ENCODE measurements at regions not wholly inside any gene's neighbourhood (a gene's known extent, or its start where the extent isn't known, plus 50 kb on each side); places are given as distances from the start of the nearest gene placed in this dataset.

DNA sequence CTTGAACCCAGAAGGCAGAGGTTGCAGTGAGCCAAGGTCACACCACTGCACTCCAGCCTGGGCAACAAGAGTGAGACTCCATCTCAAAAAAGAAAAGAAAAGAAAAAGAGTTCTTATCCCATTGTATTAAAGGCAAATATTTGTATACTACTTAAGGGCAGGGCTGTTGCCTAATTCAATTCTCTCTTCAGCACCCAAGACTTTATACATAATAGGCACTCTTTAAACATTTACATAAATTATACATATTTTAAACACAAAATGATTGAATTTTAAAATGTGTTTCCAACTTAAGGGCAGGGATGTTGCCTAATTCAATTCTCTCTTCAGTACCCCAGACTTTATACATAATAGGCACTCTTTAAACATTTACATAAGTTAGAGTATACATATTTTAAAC lies 424.3 kb upstream of the ARID1B start:
- H3K4me1 Mint-ChIP-seq (ENCODE audit: low read depth): no peaks in the 10 kb centered on the region

DNA sequence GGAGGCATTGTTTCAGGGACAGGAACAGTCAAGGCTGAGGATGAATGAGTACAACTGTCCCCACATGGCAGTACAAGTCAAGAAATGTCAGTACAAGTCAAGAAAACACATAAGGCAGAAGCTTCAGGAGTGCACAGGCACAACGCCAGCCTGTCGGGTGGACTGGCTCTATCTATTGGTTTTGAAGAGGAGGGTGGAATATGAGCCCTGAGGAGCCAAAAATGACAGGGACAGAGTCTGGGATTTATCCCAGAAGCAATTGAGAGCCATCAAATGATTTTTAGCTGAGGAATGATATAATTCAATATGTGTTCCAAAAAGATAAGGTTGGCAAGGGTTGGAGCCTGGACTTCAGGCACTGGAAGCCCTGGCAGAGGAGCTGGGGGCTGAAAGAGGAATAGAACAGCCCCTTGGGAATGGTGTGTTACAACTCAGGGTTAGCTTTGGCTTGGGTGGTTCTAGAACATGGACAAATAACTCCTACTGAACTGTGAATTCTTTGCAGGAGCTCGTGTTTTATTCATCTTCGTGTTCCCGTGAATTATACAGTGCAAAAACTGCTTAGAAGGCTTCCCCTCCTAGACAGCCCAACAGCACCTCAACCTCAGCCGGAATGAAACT lies 425.7 kb upstream of the ARID1B start:
- DNase-seq: no peak
- Mint-ChIP-seq H3K36me3 (ENCODE audit: low read depth) (no peaks in the 10 kb centered on the region), H3K27ac (no peak overlapping the region), H3K27me3 (no peaks in the 10 kb centered on the region), H3K4me3 (no peak overlapping the region), H3K9me3 (no peaks in the 10 kb centered on the region), H3K4me1 (ENCODE audit: low read depth) (no peaks in the 10 kb centered on the region)

More for the DNA sequence above, 424.3 kb upstream of the ARID1B start:
- no peak overlapping the region for H3K4me3 Mint-ChIP-seq
- H3K27ac Mint-ChIP-seq: no peak overlapping the region
- no peak for DNase-seq
- no peaks in the 10 kb centered on the region for H3K36me3 Mint-ChIP-seq (ENCODE audit: low read depth)
- no peaks in the 10 kb centered on the region for H3K27me3 Mint-ChIP-seq
- H3K9me3 Mint-ChIP-seq: peaks cover 3% of the 10 kb centered on the region

DNA sequence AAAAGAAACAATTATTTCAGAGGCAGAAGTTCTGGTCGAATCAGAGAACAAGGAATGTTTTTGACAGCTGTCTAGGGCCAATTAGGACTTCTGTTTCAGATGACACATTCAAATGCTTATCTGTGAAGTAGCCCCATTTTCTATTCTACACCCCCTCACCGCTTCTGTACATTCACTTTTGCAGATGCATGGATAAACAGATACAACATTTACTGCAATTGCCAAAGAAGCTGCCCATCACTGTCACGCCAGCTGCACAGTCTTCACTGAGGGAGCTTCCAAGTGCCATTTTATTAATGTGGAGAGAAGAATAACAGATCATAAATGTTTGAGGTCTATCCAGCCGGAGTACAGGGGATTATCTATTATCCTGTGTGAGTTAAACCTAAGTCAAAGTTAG lies 426.8 kb upstream of the ARID1B start:
- no peaks in the 10 kb centered on the region for H3K9me3 Mint-ChIP-seq
- no peak for DNase-seq
- peaks cover 5% of the 10 kb centered on the region for H3K4me1 Mint-ChIP-seq (ENCODE audit: low read depth)
- H3K27ac Mint-ChIP-seq: no peak overlapping the region
- H3K4me3 Mint-ChIP-seq: no peak overlapping the region
- no peaks in the 10 kb centered on the region for H3K36me3 Mint-ChIP-seq (ENCODE audit: low read depth)
- H3K27me3 Mint-ChIP-seq: no peaks in the 10 kb centered on the region

DNA sequence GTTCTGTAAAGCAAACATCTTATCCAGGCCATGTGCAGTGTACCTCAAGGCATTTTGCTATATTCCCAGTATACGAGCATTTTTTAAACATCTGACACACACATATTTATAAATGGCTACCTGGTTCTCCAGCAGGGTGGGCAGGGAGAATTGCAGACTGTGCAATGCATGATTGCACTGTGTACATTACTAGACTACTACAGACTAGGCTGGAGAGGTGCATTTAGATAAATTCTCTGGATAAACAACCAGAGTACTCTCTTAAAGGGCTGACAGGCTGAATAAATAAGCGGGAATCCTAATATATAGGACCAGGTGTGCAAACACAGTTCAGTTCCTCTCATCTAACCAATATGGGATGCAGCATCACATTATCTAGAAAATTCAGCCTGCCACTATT lies 428.3 kb upstream of the ARID1B start:
- no peak for DNase-seq
- Mint-ChIP-seq H3K36me3 (ENCODE audit: low read depth) (no peaks in the 10 kb centered on the region), H3K4me3 (no peak overlapping the region), H3K4me1 (ENCODE audit: low read depth) (peaks cover 5% of the 10 kb centered on the region), H3K27me3 (no peaks in the 10 kb centered on the region), H3K27ac (no peak overlapping the region), H3K9me3 (no peaks in the 10 kb centered on the region)

DNA sequence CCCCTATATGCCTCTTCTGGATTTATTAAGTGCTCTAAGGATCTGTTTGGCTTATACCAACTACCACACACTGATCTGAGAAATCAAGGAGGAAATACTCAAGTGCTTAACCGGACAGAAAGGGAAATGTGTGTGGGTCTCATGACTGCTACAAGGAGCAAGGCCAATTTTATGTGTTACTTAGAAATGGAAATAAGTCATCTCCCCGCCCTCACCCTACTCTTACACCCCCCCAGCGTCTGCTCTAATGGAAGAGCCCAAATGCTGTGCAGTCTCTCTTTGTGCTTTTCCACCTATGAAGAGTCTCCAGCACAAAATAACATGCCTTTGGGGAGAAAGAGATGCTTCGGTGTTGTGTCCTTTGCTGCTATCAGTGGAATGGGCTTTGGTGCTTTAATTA lies 428.8 kb upstream of the ARID1B start:
- Mint-ChIP-seq H3K27ac (no peak overlapping the region), H3K36me3 (ENCODE audit: low read depth) (no peaks in the 10 kb centered on the region), H3K9me3 (no peaks in the 10 kb centered on the region), H3K27me3 (no peaks in the 10 kb centered on the region), H3K4me3 (no peak overlapping the region), H3K4me1 (ENCODE audit: low read depth) (peaks cover 5% of the 10 kb centered on the region)
- DNase-seq: no peak

DNA sequence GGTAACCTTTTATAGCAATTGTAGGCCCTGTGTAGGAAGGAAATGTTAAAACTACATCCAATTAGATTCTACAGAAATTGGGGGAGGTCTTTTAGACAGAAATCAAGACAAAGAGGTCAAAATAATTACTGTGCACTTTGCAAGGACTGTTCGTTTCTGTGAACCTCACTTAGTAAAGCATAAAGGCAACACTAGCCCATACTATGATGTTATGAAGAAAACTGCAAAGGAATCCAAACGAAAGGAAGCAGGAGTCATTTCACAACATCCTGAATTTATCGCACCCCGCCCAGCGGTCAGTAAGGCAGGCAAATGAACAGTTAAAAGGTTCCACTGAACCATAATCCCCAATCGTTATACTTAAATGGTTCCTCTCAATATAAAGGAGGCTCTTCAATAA lies 429.5 kb upstream of the ARID1B start:
- Mint-ChIP-seq H3K27ac (no peak overlapping the region), H3K4me1 (ENCODE audit: low read depth) (peaks cover 5% of the 10 kb centered on the region), H3K4me3 (no peak overlapping the region), H3K27me3 (no peaks in the 10 kb centered on the region), H3K36me3 (ENCODE audit: low read depth) (no peaks in the 10 kb centered on the region), H3K9me3 (no peaks in the 10 kb centered on the region)
- DNase-seq: no peak

DNA sequence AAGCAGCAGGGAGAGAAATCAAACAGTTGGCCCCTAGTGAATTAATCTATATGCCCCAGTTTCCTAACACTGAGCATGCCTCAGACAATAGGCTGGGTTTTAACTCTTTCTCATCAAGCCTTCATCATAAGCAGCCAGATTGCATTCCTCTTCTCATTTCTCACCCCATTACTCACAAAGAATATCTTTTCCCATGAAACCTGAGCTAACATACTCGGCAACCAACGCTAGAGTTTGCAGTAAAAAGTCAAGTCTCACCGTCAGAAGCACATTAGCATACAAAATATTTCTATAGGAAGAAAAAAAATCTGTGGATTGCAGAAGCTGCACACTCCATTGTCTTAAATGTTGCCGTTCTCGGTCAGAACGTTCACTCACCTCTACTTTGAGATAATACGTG lies 429.9 kb upstream of the ARID1B start:
- Mint-ChIP-seq H3K9me3 (no peaks in the 10 kb centered on the region), H3K36me3 (ENCODE audit: low read depth) (no peaks in the 10 kb centered on the region), H3K27me3 (no peaks in the 10 kb centered on the region), H3K4me1 (ENCODE audit: low read depth) (peaks cover 5% of the 10 kb centered on the region), H3K27ac (no peak overlapping the region), H3K4me3 (no peak overlapping the region)
- DNase-seq: no peak

DNA sequence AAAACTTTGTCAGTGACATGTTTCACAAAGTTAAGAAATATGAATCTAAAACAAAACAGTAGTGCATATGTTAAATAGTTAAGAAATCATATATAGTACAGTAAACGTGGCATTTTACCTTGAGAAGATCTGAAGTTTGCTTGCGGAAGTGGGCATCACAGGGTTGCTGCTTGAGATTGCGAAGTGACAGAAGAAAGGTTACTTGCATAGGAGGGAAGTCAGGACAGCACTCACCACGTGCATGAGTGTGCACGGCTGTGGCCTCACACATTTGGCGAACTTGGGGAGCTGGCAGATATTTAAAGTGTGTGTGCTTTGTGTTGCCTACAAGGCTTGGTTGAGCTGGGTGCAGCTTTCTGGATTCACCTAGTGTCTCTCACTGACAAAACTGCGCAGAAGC lies 431.5 kb upstream of the ARID1B start:
- DNase-seq: no peak
- H3K27ac Mint-ChIP-seq: no peak overlapping the region
- peaks cover 5% of the 10 kb centered on the region for H3K4me1 Mint-ChIP-seq (ENCODE audit: low read depth)
- no peaks in the 10 kb centered on the region for H3K36me3 Mint-ChIP-seq (ENCODE audit: low read depth)
- no peaks in the 10 kb centered on the region for H3K27me3 Mint-ChIP-seq
- H3K4me3 Mint-ChIP-seq: no peak overlapping the region
- H3K9me3 Mint-ChIP-seq: no peaks in the 10 kb centered on the region

DNA sequence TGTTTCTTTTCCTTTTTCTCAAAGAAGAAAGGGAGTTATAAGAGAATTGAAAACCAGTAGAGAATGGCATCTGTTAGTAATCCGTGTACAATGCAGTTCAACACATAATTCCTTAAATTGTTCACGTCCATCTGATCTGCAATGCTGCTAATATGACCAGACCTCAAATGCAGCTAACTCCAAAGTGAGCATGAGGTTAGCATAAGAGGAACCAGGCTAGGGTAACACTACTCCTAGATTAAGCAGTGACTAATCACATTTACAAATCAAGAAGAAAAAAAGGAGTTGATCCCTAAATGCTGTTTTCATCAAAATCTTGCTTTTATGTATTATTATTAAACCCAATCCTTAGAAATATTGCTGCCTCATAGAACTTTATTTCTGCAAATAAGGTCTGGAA lies 432.7 kb upstream of the ARID1B start:
- H3K9me3 Mint-ChIP-seq: no peaks in the 10 kb centered on the region
- H3K4me1 Mint-ChIP-seq (ENCODE audit: low read depth): peaks cover 5% of the 10 kb centered on the region
- no peak overlapping the region for H3K27ac Mint-ChIP-seq
- no peaks in the 10 kb centered on the region for H3K36me3 Mint-ChIP-seq (ENCODE audit: low read depth)
- H3K27me3 Mint-ChIP-seq: no peaks in the 10 kb centered on the region
- H3K4me3 Mint-ChIP-seq: no peak overlapping the region
- DNase-seq: no peak

DNA sequence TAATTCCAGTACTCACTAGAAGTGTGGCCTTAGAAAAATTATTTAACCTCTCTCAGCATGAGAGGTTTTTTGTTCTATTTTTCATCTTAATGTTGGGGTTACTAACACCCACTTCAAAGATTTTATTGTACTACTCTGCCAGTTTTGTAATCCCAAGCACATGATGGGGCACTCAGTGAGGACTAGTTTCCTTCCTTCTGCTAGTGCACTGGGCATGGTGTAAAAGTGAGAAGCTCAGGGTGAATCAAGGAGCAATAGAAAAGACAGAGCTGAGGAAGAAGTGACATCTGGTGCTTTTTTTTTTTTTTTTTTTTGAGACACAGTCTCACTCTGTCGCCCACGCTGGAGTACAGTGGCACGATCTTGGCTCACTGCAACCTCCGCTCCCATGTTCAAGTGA lies 439.4 kb upstream of the ARID1B start:
- Mint-ChIP-seq H3K27me3 (no peaks in the 10 kb centered on the region), H3K36me3 (ENCODE audit: low read depth) (peaks cover 6% of the 10 kb centered on the region), H3K9me3 (peaks cover 7% of the 10 kb centered on the region), H3K4me3 (no peak overlapping the region), H3K27ac (no peak overlapping the region), H3K4me1 (ENCODE audit: low read depth) (no peaks in the 10 kb centered on the region)
- no peak for DNase-seq

DNA sequence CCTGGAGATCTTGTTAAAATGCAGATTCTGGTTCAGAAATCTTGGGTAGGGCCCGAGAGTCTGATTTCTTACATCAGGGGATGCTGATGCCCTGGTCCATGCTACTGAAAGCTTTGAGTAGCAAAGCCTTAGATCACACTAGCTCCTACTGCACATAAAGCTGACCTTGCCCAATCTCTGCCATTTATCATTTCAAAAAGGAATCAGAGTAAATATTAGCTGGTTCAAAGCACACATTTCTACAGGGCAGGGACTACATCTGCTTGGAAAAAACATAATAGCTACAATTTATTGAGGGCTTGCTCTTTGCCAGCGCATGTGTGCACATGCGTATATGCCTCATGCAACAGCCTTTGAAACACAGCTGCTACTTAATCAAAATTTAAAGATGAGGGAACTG lies 440.4 kb upstream of the ARID1B start:
- H3K4me3 Mint-ChIP-seq: no peak overlapping the region
- H3K9me3 Mint-ChIP-seq: peaks cover 15% of the 10 kb centered on the region
- no peaks in the 10 kb centered on the region for H3K27me3 Mint-ChIP-seq
- peaks cover 7% of the 10 kb centered on the region for H3K36me3 Mint-ChIP-seq (ENCODE audit: low read depth)
- H3K4me1 Mint-ChIP-seq (ENCODE audit: low read depth): no peaks in the 10 kb centered on the region
- DNase-seq: no peak
- no peak overlapping the region for H3K27ac Mint-ChIP-seq

DNA sequence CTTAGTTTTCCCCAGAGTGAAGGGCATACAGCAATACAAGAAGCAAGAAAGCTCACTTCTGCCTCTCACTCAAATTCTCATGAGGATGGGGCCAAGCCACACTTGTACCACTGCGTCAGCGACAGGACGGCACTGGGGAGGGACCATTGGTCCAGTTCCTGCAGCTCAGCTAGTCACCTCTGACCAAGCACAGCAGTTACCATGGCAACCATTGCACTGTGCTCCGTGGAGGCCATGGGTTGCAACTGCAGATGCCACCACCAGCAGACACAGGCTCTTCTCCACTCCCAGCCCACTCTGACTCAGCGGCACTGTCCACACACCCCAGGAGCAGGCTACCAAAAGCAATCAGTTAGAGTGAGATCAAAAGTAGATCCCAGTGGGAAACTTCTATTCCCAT lies 441.1 kb upstream of the ARID1B start:
- H3K27me3 Mint-ChIP-seq: no peaks in the 10 kb centered on the region
- H3K9me3 Mint-ChIP-seq: peaks cover 19% of the 10 kb centered on the region
- peaks cover 14% of the 10 kb centered on the region for H3K36me3 Mint-ChIP-seq (ENCODE audit: low read depth)
- H3K4me3 Mint-ChIP-seq: no peak overlapping the region
- no peak overlapping the region for H3K27ac Mint-ChIP-seq
- DNase-seq: no peak
- H3K4me1 Mint-ChIP-seq (ENCODE audit: low read depth): no peaks in the 10 kb centered on the region

DNA sequence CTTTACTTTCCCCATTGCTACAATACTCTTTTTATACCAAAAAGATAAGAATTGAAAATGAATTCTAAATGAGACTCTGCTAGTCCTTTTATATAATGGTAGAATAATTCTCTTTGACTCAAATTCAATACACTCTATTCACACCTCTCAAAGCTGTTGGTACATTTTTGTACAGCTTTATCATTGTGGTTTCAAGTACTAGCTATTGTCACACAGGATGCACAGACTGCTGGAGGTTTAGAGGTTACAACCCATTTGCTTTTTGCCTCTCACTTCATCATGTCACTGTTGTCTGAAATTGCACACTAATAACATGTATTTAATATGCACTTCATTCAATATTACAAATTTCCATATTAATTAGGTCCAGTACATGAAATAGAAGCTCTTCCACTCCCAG lies 442.2 kb upstream of the ARID1B start:
- Mint-ChIP-seq H3K4me1 (ENCODE audit: low read depth) (no peaks in the 10 kb centered on the region), H3K4me3 (no peak overlapping the region), H3K9me3 (peaks cover 19% of the 10 kb centered on the region), H3K27ac (no peak overlapping the region), H3K27me3 (no peaks in the 10 kb centered on the region), H3K36me3 (ENCODE audit: low read depth) (peaks cover 16% of the 10 kb centered on the region)
- no peak for DNase-seq

DNA sequence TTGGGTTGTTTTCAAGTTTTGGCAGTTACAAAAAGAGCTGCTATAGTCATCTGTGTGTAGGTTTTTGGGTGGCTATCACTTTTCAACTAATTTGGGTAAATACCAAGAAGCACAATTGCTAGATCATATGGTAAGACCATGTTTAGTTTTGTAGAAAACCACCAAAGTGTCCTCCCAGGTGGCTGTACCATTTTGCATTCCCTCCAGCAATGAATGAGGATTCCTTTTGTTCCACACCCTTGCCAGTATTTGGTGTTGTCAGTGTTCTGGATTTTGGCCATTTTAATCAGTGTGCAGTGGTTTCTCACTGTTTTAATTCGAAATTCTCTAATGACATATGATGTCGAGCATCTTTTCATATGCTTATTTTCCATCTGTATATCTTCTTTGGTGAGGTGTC lies 457.5 kb upstream of the ARID1B start:
- no peak overlapping the region for H3K4me3 Mint-ChIP-seq
- no peak for DNase-seq
- H3K27ac Mint-ChIP-seq: no peak overlapping the region
- no peaks in the 10 kb centered on the region for H3K36me3 Mint-ChIP-seq (ENCODE audit: low read depth)
- no peaks in the 10 kb centered on the region for H3K9me3 Mint-ChIP-seq
- H3K27me3 Mint-ChIP-seq: no peaks in the 10 kb centered on the region
- H3K4me1 Mint-ChIP-seq (ENCODE audit: low read depth): no peaks in the 10 kb centered on the region

DNA sequence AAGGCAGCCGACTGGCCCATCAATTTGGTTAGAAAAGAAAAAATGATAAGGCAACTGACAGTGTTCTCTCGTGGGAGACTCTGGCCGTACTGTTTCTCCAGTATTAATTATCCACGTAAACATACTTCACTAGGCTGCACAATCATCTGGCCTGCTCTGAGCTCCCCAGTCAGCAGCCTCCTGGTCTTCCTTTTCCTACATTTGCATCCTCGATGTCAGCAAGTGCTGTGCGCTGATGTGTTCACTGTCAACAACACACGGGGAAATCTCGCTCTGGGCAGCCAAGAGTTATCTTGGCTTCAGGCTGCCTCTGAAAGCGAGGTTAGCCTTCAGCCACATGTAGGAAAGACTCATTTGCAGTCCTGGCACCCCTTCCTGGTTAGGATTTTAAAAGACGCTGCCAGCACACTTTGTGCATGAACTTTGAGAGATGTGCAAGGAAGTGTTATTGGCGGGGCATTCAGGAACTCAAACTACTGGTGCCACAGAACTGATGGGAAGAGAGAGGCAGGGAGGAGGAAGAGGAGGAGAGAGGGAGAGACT lies 460.5 kb upstream of the ARID1B start:
- Mint-ChIP-seq H3K4me3 (no peak overlapping the region), H3K9me3 (no peaks in the 10 kb centered on the region), H3K36me3 (ENCODE audit: low read depth) (no peaks in the 10 kb centered on the region), H3K4me1 (ENCODE audit: low read depth) (no peaks in the 10 kb centered on the region), H3K27ac (no peak overlapping the region), H3K27me3 (no peaks in the 10 kb centered on the region)
- DNase-seq: no peak

DNA sequence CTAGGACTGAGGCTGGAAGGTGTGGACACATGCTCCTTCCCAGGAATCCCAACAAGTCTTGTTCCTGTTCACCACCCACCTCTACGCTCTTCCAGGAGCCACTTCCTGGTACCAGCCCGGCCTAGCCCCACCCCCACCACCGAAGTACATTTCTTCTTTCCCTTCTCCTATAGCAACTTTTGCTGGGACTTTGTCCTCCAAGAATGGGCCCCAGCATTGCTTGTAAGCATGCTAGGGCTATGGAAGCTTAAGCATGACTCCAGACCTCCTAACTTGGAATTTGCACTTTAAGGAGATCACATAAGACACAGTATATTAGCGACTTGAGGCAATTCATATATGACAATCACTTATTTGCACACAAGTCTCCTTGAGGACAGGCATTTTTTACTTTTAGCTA lies 462.0 kb upstream of the ARID1B start:
- DNase-seq: no peak
- no peaks in the 10 kb centered on the region for H3K36me3 Mint-ChIP-seq (ENCODE audit: low read depth)
- no peaks in the 10 kb centered on the region for H3K27me3 Mint-ChIP-seq
- no peaks in the 10 kb centered on the region for H3K4me1 Mint-ChIP-seq (ENCODE audit: low read depth)
- no peak overlapping the region for H3K27ac Mint-ChIP-seq
- H3K9me3 Mint-ChIP-seq: no peaks in the 10 kb centered on the region
- H3K4me3 Mint-ChIP-seq: no peak overlapping the region

All from activated T-cell treated with anti-CD3 and anti-CD28 coated beads, Interleukin-2, amount 50 U/mL, for 24 hours (primary cell).